H9 (cell line): ENCODE measurements at regions not wholly inside any gene's neighbourhood (a gene's known extent, or its start where the extent isn't known, plus 50 kb on each side); places are given as distances from the start of the nearest gene placed in this dataset.

Source experiments
- DNase-seq: peaks from one replicate; pipeline ENCODE4 v3.0.0-alpha.2; 2017
- H2AFZ ChIP-seq: one replicate; pipeline ENCODE4 v1.6.1; 2013; ENCODE audit warnings: mild to moderate bottlenecking, low read length, control low read depth, moderate library complexity
- H2AK5ac ChIP-seq: 2 replicates; pipeline ENCODE4 v1.6.1; 2013; ENCODE audit warnings: low read length, control low read depth, mixed read lengths; ENCODE audit not compliant: insufficient read length
- H2BK120ac ChIP-seq: one replicate; pipeline ENCODE4 v1.6.1; 2013; ENCODE audit warnings: low read depth, mild to moderate bottlenecking, low read length, control low read depth, inconsistent platforms; ENCODE audit not compliant: poor library complexity, severe bottlenecking
- H2BK12ac ChIP-seq: 2 replicates; pipeline ENCODE4 v1.6.1; 2013; ENCODE audit warnings: low read length, control low read depth, mixed read lengths, low read depth; ENCODE audit not compliant: insufficient read length
- H2BK15ac ChIP-seq: 2 replicates; pipeline ENCODE4 v1.6.1; 2013; ENCODE audit warnings: low read depth, low read length, control low read depth
- H2BK20ac ChIP-seq: one replicate; pipeline ENCODE4 v1.6.1; 2013; ENCODE audit warnings: low read depth, mild to moderate bottlenecking, low read length, control low read depth, inconsistent platforms; ENCODE audit not compliant: poor library complexity, severe bottlenecking
- H2BK5ac ChIP-seq: 2 replicates; pipeline ENCODE4 v1.6.1; 2013; ENCODE audit warnings: low read length, control low read depth, mixed read lengths; ENCODE audit not compliant: insufficient read length
- H3K14ac ChIP-seq: 2 replicates; pipeline ENCODE4 v1.6.1; 2013; ENCODE audit warnings: low read length, control low read depth; ENCODE audit not compliant: insufficient read depth
- H3K18ac ChIP-seq: 2 replicates; pipeline ENCODE4 v1.6.1; 2013; ENCODE audit warnings: low read depth, mild to moderate bottlenecking, mixed read lengths, low read length, control low read depth; ENCODE audit not compliant: insufficient read length
- H3K23ac ChIP-seq: 2 replicates; pipeline ENCODE4 v1.6.1; 2013; ENCODE audit warnings: low read length, control low read depth, mixed read lengths, low read depth; ENCODE audit not compliant: insufficient read length
- H3K23me2 ChIP-seq: 2 replicates; pipeline ENCODE4 v1.6.1; 2013; ENCODE audit warnings: low read depth, mild to moderate bottlenecking, mixed read lengths, low read length, control low read depth; ENCODE audit not compliant: insufficient read length, poor library complexity, severe bottlenecking
- H3K27ac ChIP-seq: 2 replicates; pipeline ENCODE4 v1.5.1; 2013; ENCODE audit warnings: low read length, control low read depth, mixed read lengths, low read depth; ENCODE audit not compliant: insufficient read length
- H3K27me3 ChIP-seq: 2 replicates; pipeline ENCODE4 v1.6.1; 2013; ENCODE audit warnings: low read length, control low read depth, inconsistent platforms; ENCODE audit not compliant: insufficient read depth
- H3K4ac ChIP-seq: 2 replicates; pipeline ENCODE4 v1.6.1; 2013; ENCODE audit warnings: low read depth, mild to moderate bottlenecking, control low read depth, inconsistent platforms, low read length, moderate library complexity
- H3K4me1 ChIP-seq: 2 replicates; pipeline ENCODE4 v1.6.1; 2013; ENCODE audit warnings: low read length, control low read depth, inconsistent platforms; ENCODE audit not compliant: insufficient read depth
- H3K4me2 ChIP-seq: 2 replicates; pipeline ENCODE4 v1.6.1; 2013; ENCODE audit warnings: low read length, control low read depth, mixed read lengths; ENCODE audit not compliant: insufficient read length, insufficient read depth
- H3K56ac ChIP-seq: 2 replicates; pipeline ENCODE4 v1.6.1; 2013; ENCODE audit warnings: low read depth, mild to moderate bottlenecking, mixed read lengths, low read length, control low read depth; ENCODE audit not compliant: insufficient read length
- H3K79me1 ChIP-seq: 2 replicates; pipeline ENCODE4 v1.6.1; 2013; ENCODE audit warnings: low read depth, mild to moderate bottlenecking, moderate library complexity, low read length, control low read depth, inconsistent platforms; ENCODE audit not compliant: insufficient read depth, poor library complexity, severe bottlenecking
- H3K79me2 ChIP-seq: 2 replicates; pipeline ENCODE4 v1.6.1; 2013; ENCODE audit warnings: low read length, control low read depth, inconsistent platforms; ENCODE audit not compliant: insufficient read depth
- H3K9ac ChIP-seq: 2 replicates; pipeline ENCODE4 v1.6.1; 2013; ENCODE audit warnings: low read length, control low read depth, mixed read lengths; ENCODE audit not compliant: insufficient read length; ENCODE audit errors: extremely low read depth
- H3K9me3 ChIP-seq: one replicate; pipeline ENCODE4 v1.6.1; 2013; ENCODE audit warnings: low read depth, low read length, inconsistent platforms; ENCODE audit not compliant: control insufficient read depth
- H3T11ph ChIP-seq: one replicate; pipeline ENCODE4 v1.6.1; 2013; ENCODE audit warnings: mild to moderate bottlenecking, low read length, control low read depth, inconsistent platforms
- H4K20me1 ChIP-seq: one replicate; pipeline ENCODE4 v1.6.1; 2013; ENCODE audit not compliant: control insufficient read depth, insufficient read length, insufficient read depth
- H4K5ac ChIP-seq: 2 replicates; pipeline ENCODE4 v1.6.1; 2013; ENCODE audit warnings: low read depth, mild to moderate bottlenecking, mixed read lengths, low read length, control low read depth; ENCODE audit not compliant: insufficient read length
- H4K8ac ChIP-seq: replicated peaks from 2 replicates; pipeline ENCODE4 v1.6.1; 2013; ENCODE audit warnings: low read length, control low read depth, mixed read lengths, low read depth; ENCODE audit not compliant: insufficient read length
- H4K91ac ChIP-seq: 2 replicates; pipeline ENCODE4 v1.6.1; 2013; ENCODE audit warnings: low read depth, mild to moderate bottlenecking, moderate library complexity, mixed read lengths, low read length, control low read depth; ENCODE audit not compliant: insufficient read length
- H3K27ac Mint-ChIP-seq, 3 experiments: 2 replicates in 2 of 3; 3 replicates in 1 of 3; pipeline ENCODE4 v1.8.0; 2020 to 2021; ENCODE audit warnings: mixed read lengths in 3 of 3, mild to moderate bottlenecking in 1 of 3, moderate library complexity in 1 of 3
- H3K27me3 Mint-ChIP-seq: 2 replicates; pipeline ENCODE4 v1.8.0; 2021; ENCODE audit warnings: low read depth, mild to moderate bottlenecking, moderate library complexity, mixed read lengths
- H3K36me3 Mint-ChIP-seq, 3 experiments: 2 replicates in 2 of 3; 3 replicates in 1 of 3; pipeline ENCODE4 v1.8.0; 2020 to 2021; ENCODE audit warnings: low read depth in 3 of 3, mixed read lengths in 3 of 3; ENCODE audit not compliant: insufficient read depth in 1 of 3
- H3K4me1 Mint-ChIP-seq, 2 experiments: 2 replicates each; pipeline ENCODE4 v1.8.0; 2020; ENCODE audit warnings: mixed read lengths in 2 of 2
- H3K4me3 Mint-ChIP-seq, 2 experiments: 2 replicates in 1 of 2; 3 replicates in 1 of 2; pipeline ENCODE4 v1.8.0; 2020 to 2021; ENCODE audit warnings: mild to moderate bottlenecking in 2 of 2, mixed read lengths in 2 of 2, moderate library complexity in 1 of 2
- H3K9me3 Mint-ChIP-seq, 2 experiments: 2 replicates in 1 of 2; 3 replicates in 1 of 2; pipeline ENCODE4 v1.8.0; 2020; ENCODE audit warnings: mild to moderate bottlenecking in 2 of 2, mixed read lengths in 2 of 2, moderate library complexity in 1 of 2
- CTCF ChIP-seq: fragments of 200-600 bp; sonication (generic); conservative IDR thresholded peaks from 3 replicates; pipeline ENCODE4 v1.8.0; 2021; ENCODE audit warnings: antibody characterized with exemption, mild to moderate bottlenecking
- WGBS: extraction: QIAGEN DNeasy Blood & Tissue Kit; methylation state at CpG from one replicate; pipeline ENCODE4 v1.1.7; 2013; ENCODE audit warnings: missing lambda C conversion rate, low lambda C conversion rate, mixed read lengths; ENCODE audit not compliant: insufficient read length; ENCODE audit errors: extremely low coverage; 5-methylcytosine and 5-hydroxymethylcytosine counted together

DNA sequence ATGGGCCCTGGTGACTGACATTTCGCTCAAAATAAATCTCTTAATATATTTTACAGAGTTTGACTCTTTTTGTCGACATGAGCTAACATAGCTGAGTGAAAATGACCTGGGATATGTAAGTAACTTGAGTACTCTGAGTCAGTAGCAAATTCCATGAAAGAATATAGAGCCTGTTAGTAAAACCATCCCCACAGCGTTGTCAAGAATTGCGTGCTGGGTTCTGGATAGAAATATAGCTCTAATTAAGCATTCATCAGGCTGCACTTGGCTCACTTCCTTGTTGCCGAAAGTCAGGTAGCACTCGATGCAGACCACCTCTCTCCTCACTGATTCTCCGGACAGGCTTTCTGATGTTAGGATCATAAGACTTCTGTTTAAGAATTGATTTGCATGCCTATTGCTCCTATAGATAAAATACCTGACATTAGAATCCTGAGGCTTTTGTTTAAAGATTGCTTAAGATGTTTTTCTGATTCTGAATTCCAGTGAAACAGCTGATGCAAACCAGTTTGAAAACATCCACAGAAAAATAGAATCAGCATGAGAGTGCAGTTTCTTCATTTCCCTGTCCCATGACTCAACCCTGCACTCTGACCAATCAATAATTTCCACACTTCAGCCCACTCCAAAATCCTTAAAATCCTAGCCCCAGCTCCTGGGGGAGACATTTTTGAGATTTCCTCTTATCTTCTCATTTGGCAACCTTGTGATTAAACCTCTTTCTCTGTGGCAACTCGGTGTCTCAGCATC lies 310.6 kb downstream of the DIRAS2 start:
- no peaks in the 10 kb centered on the region for H3K27me3 ChIP-seq
- no peak overlapping the region for H3T11ph ChIP-seq
- no peak for DNase-seq
- H3K27ac Mint-ChIP-seq: peak overlapping the region in 1 of 3 experiments; percentile 6; a peak in 3 of 7 replicates
- H2BK15ac ChIP-seq: no peak overlapping the region
- H4K5ac ChIP-seq: no peak overlapping the region
- no peak overlapping the region for H2BK12ac ChIP-seq
- no peak overlapping the region for H4K8ac ChIP-seq
- peaks cover 19% of the 10 kb centered on the region in 2 experiments for H3K4me1 Mint-ChIP-seq
- no peak overlapping the region for H2BK120ac ChIP-seq
- H2BK20ac ChIP-seq: no peak overlapping the region
- H3K9ac ChIP-seq: no peak overlapping the region
- H3K9me3 Mint-ChIP-seq: no peaks in the 10 kb centered on the region
- H3K79me2 ChIP-seq: no peaks in the 10 kb centered on the region
- H3K9me3 ChIP-seq: no peaks in the 10 kb centered on the region
- no peaks in the 10 kb centered on the region for H3K36me3 Mint-ChIP-seq
- no peak overlapping the region for H4K91ac ChIP-seq
- no peak overlapping the region for H3K27ac ChIP-seq
- H3K14ac ChIP-seq: no peak overlapping the region
- peak overlapping the region; percentile 48 for H2AFZ ChIP-seq
- H3K4me2 ChIP-seq: no peak overlapping the region
- H3K56ac ChIP-seq: no peak overlapping the region
- no peak overlapping the region for H3K4me3 Mint-ChIP-seq
- H3K79me1 ChIP-seq: no peaks in the 10 kb centered on the region
- H2BK5ac ChIP-seq: no peak overlapping the region
- no peak overlapping the region for H3K23ac ChIP-seq
- H4K20me1 ChIP-seq: no peaks in the 10 kb centered on the region
- H2AK5ac ChIP-seq: no peak overlapping the region
- no peaks in the 10 kb centered on the region for H3K4me1 ChIP-seq
- no peaks in the 10 kb centered on the region for H3K23me2 ChIP-seq
- no CpG with 5 or more reads among the region's 8 CpGs for WGBS
- H3K18ac ChIP-seq: no peak overlapping the region
- H3K4ac ChIP-seq: no peak overlapping the region
- no peaks in the 10 kb centered on the region for H3K27me3 Mint-ChIP-seq
- no peak for TF ChIP-seq CTCF
